ENCODE measurements at regions not wholly inside any gene's neighbourhood (a gene's known extent, or its start where the extent isn't known, plus 50 kb on each side); places are given as distances from the start of the nearest gene placed in this dataset.

DNA sequence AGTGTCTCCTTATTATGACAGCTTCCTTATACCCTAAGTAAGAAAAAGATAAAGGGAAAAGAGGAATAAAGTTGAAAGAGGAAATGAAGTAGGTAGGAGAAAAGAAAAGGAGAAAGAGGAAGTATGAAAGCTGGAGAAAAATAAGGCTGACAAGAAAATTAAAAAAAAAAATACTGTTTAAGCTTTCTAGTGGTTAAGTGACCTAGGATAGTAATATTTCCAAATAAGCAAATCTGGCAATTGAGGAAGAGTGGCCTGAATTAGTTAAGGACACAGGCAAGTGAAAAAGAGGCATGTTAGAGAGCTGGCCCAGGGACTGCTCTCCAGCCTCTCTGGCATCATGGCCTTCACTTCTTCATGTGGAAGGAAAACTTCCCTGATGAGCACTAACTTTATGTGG is 76.5 kb upstream of the ADGRF1 start (continued):
- no peak for TF ChIP-seq TAF1 (IDR thresholded peaks at IDR 0.05; ENCODE audit: low read depth, low read length)
- TF ChIP-seq JUN (IDR thresholded peaks at IDR 0.05; ENCODE audit: low read depth, low read length) = no peak
- TF ChIP-seq TCF12 (IDR thresholded peaks at IDR 0.05; ENCODE audit: low read depth, low read length) = no peak
- TF ChIP-seq JUND (IDR thresholded peaks at IDR 0.05; ENCODE audit: low read length) = no peak
- TF ChIP-seq KDM4A (IDR thresholded peaks at IDR 0.05; ENCODE audit: low read depth, low read length, severe bottlenecking) = no peak
- no peak for TF ChIP-seq TEAD4 (IDR thresholded peaks at IDR 0.05; ENCODE audit: low read depth, low read length)
- no peak for TF ChIP-seq CEBPB (IDR thresholded peaks at IDR 0.05; ENCODE audit: low read depth, low read length)
